ENCODE measurements at regions not wholly inside any gene's neighbourhood (a gene's known extent, or its start where the extent isn't known, plus 50 kb on each side); places are given as distances from the start of the nearest gene placed in this dataset.
A peak's percentile ranks its signal among the peaks of the same experiment; 100 is the strongest.

DNA sequence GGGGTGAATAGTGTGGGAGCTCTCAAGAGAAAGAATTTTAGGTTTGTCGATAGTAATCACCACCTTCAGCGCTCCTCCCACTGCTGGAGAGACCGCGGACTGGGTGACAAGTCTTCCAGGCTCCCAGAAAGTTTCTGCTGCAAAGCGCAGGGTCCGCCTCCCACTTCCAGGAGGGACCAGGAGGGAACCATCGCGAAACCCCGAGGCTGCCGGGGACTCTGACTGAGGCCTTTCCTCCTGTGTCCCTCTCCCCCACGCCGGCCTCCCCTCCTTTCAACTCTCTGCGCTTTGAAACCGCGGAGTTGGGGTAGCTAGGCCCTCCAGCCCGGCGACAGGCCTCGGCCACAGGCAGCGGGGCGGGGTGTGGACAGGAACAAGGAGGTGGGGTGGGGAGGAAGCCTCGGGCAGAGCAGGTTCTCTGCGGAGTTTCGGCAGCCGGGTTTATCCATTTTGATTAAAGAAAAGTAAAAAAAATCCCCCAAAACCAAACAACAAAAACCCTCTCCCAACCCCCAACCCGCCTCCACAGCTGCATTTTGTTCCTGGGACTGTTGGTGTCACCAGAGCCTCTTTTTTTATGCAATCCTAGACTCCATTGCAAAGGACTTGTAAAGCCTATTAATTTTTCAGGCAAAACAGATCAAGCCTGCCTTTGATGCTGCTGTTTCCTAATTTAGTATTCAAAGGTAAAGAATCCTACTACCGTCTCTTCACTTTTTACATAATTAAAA lies 157.2 kb downstream of the TM9SF2 start:
- TF ChIP-seq POLR2A (IDR thresholded peaks at IDR 0.05) (no peak), CTCF (IDR thresholded peaks at IDR 0.05) (peak in 2 of 7 experiments; percentile 16 to 33)
